Posterior cingulate gyrus (tissue), 11 donors: ENCODE measurements at regions not wholly inside any gene's neighbourhood (a gene's known extent, or its start where the extent isn't known, plus 50 kb on each side); places are given as distances from the start of the nearest gene placed in this dataset.
"Not testable (repeated sequence)": the region's sequence is repeated elsewhere in the genome, so short reads cannot be mapped to it uniquely, and the experiment has no call there.

Experiments used
- DNase-seq, 10 donors: peaks; one replicate each; pipeline versions ENCODE4 v3.0.0 to v3.0.0-alpha.2; 2020 to 2021; ENCODE audit warnings: mixed read lengths in 3 of 10
- intact Hi-C: fragments of 100-400 bp; cut with DNase I; formaldehyde crosslinking; loops from one replicate; pipeline ENCODE4 v1.15.1; 2023

- no peak for DNase-seq
- intact Hi-C loops = no loop called here
Observed at GRCh38 chr12:4158306-4158705, 115.3 kb upstream of the CCND2 start.

- DNase-seq = no peak
- intact Hi-C loops = no loop called here
Observed at GRCh38 chr12:4157122-4157521, 116.4 kb upstream of the CCND2 start.

GRCh38 chr12:4156317-4156716 is 117.2 kb upstream of the CCND2 start:
- DNase-seq = no peak
- intact Hi-C loops = no loop called here

GRCh38 chr12:4154672-4155225 is 118.8 kb upstream of the CCND2 start:
- intact Hi-C loops = no loop called here
- DNase-seq = no peak

- DNase-seq = no peak
- intact Hi-C loops = no loop called here
Observed at GRCh38 chr12:4153343-4153892, 120.1 kb upstream of the CCND2 start.

- intact Hi-C loops = no loop called here
- no peak for DNase-seq
Observed at GRCh38 chr12:4152145-4152795, 121.3 kb upstream of the CCND2 start.

GRCh38 chr12:4151362-4152121 is 122.0 kb upstream of the CCND2 start:
- DNase-seq = no peak
- intact Hi-C loops = no loop called here

GRCh38 chr12:4150355-4150754 is 123.2 kb upstream of the CCND2 start:
- DNase-seq, intact Hi-C loops: not testable (repeated sequence)

- intact Hi-C loops = no loop called here
- DNase-seq = peak in 3 of 10 donors; percentile 38 to 87 (median 39)
Observed at GRCh38 chr12:4148418-4149056, 125.0 kb upstream of the CCND2 start.

GRCh38 chr12:4147031-4147481 is 126.5 kb upstream of the CCND2 start:
- DNase-seq = no peak
- intact Hi-C loops = no loop called here

GRCh38 chr12:4145990-4146859 is 127.3 kb upstream of the CCND2 start:
- no peak for DNase-seq
- intact Hi-C loops = no loop called here

- DNase-seq = no peak
- intact Hi-C loops = no loop called here
Observed at GRCh38 chr12:4144676-4145075, 128.9 kb upstream of the CCND2 start.

- no peak for DNase-seq
- intact Hi-C loops = no loop called here
Observed at GRCh38 chr12:4143896-4144295, 129.7 kb upstream of the CCND2 start.

- intact Hi-C loops = no loop called here
- DNase-seq = no peak
Observed at GRCh38 chr12:4141348-4142270, 132.0 kb upstream of the CCND2 start.

GRCh38 chr12:4140581-4141301 is 132.8 kb upstream of the CCND2 start:
- intact Hi-C loops = no loop called here
- DNase-seq = peak in 1 of 10 donors; percentile 85

- no peak for DNase-seq
- intact Hi-C loops = no loop called here
Observed at GRCh38 chr12:4139191-4139590, 134.4 kb upstream of the CCND2 start.

- DNase-seq, intact Hi-C loops: not testable (repeated sequence)
Observed at GRCh38 chr12:4138532-4138931, 135.0 kb upstream of the CCND2 start.

GRCh38 chr12:4138051-4138450 is 135.5 kb upstream of the CCND2 start:
- no peak for DNase-seq
- intact Hi-C loops = no loop called here
